ENCODE measurements at regions not wholly inside any gene's neighbourhood (a gene's known extent, or its start where the extent isn't known, plus 50 kb on each side); places are given as distances from the start of the nearest gene placed in this dataset.

DNA sequence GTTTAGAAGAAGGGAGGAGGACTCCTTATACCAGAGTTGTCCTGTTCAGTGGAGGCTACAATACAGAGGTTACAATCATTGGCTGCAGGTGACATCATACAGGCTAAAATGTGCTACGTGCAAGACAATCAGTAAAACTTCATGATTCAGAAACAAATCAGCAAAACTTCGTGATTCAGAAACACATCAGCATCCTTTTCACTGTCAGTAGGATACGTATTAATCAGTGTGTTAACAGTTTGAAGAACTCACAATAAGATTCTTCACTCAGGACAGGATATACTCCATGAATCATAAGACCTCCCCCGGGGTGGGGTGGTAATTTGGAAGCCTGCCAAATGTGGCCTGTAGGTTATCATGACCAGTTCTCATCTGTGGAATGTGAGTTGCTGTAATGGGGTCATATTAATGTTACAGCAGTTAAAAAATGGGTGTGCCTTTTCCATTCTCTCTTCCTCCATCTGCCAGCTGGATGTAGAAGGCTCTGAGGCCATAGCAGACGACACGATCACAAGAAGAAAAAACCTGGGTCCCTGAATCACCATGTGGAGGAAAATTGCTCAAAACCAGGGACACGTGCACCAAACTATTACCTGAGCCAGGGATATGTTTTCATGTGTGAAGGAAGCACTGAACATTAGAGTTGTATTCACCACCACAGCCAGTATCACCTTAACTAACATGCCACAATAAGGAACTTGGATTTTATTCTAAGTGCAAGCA lies 134.8 kb upstream of the CREB1 start:
- H3K4me3 ChIP-seq (ENCODE audit: low read depth, poor library complexity, severe bottlenecking), result no peak overlapping the region
- no peak for TF ChIP-seq POLR2A (IDR thresholded peaks at IDR 0.05)
- TF ChIP-seq, protein P1, sequence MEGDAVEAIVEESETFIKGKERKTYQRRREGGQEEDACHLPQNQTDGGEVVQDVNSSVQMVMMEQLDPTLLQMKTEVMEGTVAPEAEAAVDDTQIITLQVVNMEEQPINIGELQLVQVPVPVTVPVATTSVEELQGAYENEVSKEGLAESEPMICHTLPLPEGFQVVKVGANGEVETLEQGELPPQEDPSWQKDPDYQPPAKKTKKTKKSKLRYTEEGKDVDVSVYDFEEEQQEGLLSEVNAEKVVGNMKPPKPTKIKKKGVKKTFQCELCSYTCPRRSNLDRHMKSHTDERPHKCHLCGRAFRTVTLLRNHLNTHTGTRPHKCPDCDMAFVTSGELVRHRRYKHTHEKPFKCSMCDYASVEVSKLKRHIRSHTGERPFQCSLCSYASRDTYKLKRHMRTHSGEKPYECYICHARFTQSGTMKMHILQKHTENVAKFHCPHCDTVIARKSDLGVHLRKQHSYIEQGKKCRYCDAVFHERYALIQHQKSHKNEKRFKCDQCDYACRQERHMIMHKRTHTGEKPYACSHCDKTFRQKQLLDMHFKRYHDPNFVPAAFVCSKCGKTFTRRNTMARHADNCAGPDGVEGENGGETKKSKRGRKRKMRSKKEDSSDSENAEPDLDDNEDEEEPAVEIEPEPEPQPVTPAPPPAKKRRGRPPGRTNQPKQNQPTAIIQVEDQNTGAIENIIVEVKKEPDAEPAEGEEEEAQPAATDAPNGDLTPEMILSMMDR (IDR thresholded peaks at IDR 0.05), result no peak
- intact Hi-C loops (cut with DNase I; ENCODE audit: low total_unique reads), result no loop called here
- no peak for DNase-seq (ENCODE audit: low spot score in 2 of 2)
- 38 to 39% methylated on average over 7 of the region's 7 CpGs for WGBS, 2 donors

GRCh38 chr2:207395535-207396251 lies 134.1 kb upstream of the CREB1 start:
- TF ChIP-seq, protein P1 (IDR thresholded peaks at IDR 0.05), result no peak
- TF ChIP-seq POLR2A (IDR thresholded peaks at IDR 0.05), result no peak
- DNase-seq (ENCODE audit: low spot score in 2 of 2), result no peak
- intact Hi-C loops (cut with DNase I; ENCODE audit: low total_unique reads), result no loop called here
- no peak overlapping the region for H3K4me3 ChIP-seq (ENCODE audit: low read depth, poor library complexity, severe bottlenecking)
- WGBS, 2 donors, result 92 to 93% methylated on average over 2 of the region's 2 CpGs

DNA sequence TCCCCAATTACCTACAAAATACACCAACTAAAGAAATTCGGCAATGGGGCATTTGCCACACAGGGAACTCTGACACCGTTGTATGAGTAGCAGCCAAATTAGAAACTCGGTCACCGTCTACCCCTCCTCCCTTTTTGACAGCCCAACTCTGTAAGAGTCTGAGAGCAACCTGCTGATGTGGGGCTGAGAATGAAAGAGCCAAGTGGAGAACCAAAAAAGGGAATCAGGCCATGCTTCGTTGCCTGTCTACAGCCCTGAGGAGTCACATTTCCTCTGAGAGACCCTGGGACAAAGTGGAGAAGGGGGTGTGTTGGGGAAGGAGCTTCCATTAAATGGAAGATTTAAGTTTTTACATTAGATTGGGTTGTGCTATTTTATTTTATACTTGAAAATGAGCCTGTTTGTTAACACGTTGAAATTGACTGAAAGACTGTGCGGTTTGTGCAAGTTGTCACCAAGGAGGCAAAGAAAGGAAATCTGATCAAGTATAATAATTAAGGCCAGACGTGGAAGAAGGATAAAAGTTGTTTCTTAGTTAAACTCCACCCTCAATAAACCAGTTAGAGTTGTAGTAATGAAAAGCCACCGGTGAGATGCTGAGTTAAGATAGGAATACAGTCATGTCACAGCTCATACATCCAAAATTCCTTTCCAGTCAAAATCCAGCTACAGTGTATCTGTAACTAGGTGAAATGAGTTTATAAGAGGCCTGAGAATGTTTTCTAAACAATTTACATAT lies 131.7 kb upstream of the CREB1 start:
- intact Hi-C loops (cut with DNase I; ENCODE audit: low total_unique reads), result no loop called here
- TF ChIP-seq, protein P1 (IDR thresholded peaks at IDR 0.05), result no peak
- no peak for TF ChIP-seq POLR2A (IDR thresholded peaks at IDR 0.05)
- no peak overlapping the region for H3K4me3 ChIP-seq (ENCODE audit: low read depth, poor library complexity, severe bottlenecking)
- DNase-seq (ENCODE audit: low spot score in 2 of 2), result no peak
- WGBS, 2 donors, result 65 to 70% methylated on average over 9 of the region's 9 CpGs

DNA sequence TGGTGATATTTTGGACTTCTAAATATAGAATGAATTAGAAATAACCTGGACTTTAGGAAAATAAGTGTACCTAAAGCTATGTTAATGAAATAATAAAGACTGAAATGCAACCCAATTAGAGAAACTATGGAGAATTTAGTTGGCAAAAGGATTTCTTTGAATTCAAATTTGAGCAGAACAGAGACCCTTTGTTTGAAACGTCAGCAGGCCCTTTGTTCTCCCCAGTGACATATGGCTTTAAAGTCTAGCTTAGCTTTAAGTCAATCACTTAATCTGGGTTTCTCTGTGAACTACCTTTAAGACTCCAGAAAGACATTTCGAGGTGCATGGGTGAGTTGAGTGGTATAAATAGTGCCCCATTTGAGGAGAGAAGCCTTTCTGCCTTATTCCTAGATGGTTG lies 130.5 kb upstream of the CREB1 start:
- 76 to 78% methylated on average over 2 of the region's 2 CpGs for WGBS, 2 donors
- no peak for DNase-seq (ENCODE audit: low spot score in 2 of 2)
- no peak overlapping the region for H3K4me3 ChIP-seq (ENCODE audit: low read depth, poor library complexity, severe bottlenecking)
- intact Hi-C loops (cut with DNase I; ENCODE audit: low total_unique reads), result no loop called here
- TF ChIP-seq, protein P1 (IDR thresholded peaks at IDR 0.05), result no peak
- TF ChIP-seq POLR2A (IDR thresholded peaks at IDR 0.05), result no peak

DNA sequence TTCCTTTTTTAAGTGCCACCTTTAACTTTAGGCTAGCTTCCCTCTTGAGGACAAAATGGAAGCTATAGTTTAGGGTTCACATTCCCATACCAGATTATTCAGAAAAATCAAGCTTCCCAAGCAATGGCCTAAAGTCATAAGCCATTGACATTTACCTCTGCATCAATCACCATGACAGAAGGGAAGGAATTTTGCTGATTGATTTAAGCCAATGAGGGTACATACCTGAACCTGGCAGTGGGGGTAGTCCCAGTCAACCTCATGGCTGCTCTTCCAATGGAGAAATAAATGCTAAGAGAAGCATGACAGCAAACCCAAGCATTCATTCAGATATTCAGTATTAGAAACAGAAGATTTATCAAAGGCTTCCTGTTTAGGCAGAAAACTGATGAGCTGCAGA lies 128.4 kb upstream of the CREB1 start:
- DNase-seq (ENCODE audit: low spot score in 2 of 2), result no peak
- H3K4me3 ChIP-seq (ENCODE audit: low read depth, poor library complexity, severe bottlenecking), result no peak overlapping the region
- no peak for TF ChIP-seq POLR2A (IDR thresholded peaks at IDR 0.05)
- TF ChIP-seq, protein P1 (IDR thresholded peaks at IDR 0.05), result no peak
- intact Hi-C loops (cut with DNase I; ENCODE audit: low total_unique reads), result no loop called here

All from lower leg skin (tissue), 4 donors.